Smooth muscle cell of the brain vasculature (primary cell): ENCODE measurements at regions not wholly inside any gene's neighbourhood (a gene's known extent, or its start where the extent isn't known, plus 50 kb on each side); places are given as distances from the start of the nearest gene placed in this dataset.
"Not testable (repeated sequence)": the region's sequence is repeated elsewhere in the genome, so short reads cannot be mapped to it uniquely, and the experiment has no call there.

ENCODE experiments used
- DNase-seq: peaks from one replicate; pipeline ENCODE4 v3.0.0-alpha.2; 2012; ENCODE audit warnings: low read depth, low spot score

DNA sequence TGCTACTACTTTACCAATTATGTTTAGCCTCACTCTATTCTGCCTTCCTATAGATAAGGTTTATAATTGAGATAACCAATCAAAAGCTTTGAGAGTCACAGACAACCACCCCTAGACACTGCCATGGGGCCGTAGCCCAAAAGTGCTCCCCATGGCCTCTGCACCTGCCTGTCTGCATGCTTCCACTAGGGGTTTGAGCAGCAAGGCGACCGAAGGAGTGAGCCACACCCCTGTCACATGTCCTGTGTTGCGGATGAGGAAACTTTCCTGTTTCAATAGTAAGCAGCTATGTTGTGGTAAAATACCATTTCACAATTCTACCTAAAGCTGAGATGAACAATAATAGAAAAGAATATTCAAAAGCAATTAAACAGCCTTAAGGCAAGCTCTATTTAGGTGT is 856.0 kb upstream of the FRG1 start:
- no peak for DNase-seq

DNA sequence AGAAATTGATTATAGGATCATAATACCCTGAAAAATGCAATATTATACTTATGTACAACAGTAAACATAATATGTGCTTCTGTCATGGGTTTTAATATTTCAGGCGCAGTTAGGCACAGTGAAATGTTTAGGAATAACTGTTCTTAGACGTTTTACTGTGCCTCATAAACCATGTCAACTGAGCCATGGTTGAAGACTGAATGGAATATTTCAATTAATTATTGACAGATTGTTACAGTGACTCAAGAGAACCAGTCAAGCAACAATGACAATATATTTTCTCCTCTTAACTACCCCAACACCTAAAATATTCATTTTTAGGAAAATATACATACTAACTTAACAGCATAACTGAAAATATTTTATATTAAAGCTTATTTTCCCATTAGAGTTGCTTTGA is 852.7 kb upstream of the FRG1 start:
- DNase-seq: no peak

DNA sequence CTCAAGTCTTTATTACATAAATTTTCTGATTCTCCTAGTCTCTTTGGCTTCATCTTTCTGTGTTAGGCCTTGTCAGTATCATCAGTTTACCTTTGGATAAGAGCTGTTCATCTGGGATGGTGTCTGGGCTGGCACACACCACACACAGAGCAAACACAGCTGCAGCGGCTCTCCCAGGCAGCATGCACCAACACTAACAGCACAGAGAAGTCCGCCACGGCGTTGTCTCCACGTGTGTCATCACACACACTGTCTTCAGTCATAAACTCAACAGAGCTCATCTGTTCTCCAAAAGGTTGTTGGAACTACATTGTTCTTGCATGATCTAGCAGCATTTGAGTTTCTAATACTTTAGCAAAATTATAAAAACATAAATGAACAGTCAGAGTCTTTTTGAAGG is 851.9 kb upstream of the FRG1 start:
- DNase-seq: no peak

GRCh38 chr4:189090174-189090814 is 850.4 kb upstream of the FRG1 start:
- DNase-seq: no peak

DNA sequence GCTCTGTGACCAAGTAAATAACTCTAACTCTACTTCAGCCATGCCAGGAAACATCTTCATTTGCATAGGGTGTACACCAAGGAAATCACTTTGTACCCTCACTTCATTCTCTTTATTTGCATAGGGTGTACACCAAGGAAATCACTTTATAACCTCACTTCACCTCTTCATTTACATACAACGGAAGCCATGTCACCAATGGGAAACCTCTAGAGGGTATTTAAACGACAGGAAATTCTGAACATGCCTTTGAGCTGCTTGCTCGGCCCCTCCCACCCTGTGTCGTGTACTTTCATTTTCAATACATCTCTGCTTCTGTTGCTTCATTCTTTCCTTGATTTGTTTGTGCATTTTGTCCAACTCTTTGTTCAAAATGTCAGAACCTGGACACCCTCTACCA is 848.1 kb upstream of the FRG1 start:
- no peak for DNase-seq

- DNase-seq: no peak
These were observed 844.6 kb upstream of the FRG1 start for GRCh38 chr4:189096108-189096507.

- DNase-seq: no peak
These were observed 844.0 kb upstream of the FRG1 start for GRCh38 chr4:189096717-189097116.

DNA sequence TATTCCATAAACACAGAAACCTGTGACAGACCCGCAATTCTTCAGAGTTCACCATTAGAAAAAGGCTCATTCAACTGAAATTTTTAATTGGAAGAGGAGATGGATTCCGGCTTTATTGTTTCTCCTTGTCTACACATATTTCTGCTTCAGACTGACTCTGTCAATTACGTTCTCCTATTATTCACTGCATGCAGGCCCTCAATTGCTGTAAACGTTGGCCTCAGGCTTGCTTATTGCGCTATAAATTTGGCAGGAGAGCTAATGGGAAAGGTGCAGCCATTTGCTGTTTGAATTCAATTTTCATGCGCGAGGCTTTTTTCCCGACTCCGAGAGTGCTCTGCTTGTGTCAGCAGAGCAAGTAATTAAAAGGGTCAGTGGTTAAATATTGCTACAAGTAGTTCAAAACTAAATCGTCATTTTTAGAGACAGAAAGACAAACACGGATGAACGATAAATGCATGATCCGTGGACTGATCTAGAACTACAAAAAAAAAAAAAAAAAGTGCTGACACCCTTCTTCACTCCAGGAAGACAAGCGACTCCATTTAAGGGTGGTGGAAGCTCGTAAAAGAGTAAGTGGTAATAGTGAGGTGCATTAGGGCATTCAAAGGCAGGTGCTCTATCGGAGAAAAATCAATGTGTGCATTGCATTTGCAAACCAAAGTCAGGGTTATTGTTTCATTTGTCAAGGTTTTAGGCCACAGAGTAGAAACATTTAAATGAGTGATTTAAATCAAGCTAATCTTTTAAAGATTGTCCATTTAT is 841.6 kb upstream of the FRG1 start:
- no peak for DNase-seq

DNA sequence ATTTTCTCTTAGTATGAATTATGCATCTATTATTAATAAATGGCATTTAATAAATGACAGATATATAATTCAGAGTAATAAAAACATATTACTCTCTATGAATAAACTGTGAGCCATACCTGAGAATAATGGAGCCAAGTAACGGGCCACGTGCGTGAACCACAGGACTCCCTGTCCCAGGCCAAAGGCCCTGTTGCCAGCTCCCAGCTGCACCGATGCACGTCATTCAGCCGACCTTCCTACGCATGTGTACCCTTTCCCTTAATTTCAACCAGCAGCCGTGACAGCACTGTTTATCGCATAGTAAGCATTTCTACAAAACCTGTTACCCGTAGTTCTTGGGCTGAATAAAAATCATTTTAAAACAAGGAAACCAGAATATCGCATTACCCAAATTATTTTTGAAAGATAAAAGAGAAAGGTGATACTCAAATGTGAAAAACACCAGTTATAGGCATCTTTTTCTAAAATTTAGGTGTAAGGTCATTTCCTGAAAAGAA is 827.2 kb upstream of the FRG1 start:
- DNase-seq: no peak

GRCh38 chr4:189117426-189117825 is 823.2 kb upstream of the FRG1 start:
- DNase-seq: no peak

DNA sequence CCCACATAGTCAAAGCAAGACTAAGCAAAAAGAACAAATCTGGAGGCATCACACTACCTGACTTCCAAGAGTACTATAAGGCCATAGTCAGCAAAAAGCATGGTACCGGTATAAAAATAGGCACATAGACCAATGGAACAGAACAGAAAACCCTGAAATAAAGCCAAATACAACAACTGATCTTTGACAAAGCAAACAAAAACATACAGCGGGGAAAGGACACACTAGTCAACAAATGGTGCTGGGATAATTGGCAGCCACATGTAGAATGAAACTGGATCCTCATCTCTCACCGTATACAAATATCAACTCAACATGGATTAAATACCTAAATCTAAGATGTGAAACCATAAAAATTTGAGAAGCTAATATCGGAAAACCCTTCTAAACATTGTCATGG is 819.3 kb upstream of the FRG1 start:
- DNase-seq: peak; percentile 4

- peak; percentile 36 for DNase-seq
These were observed 816.4 kb upstream of the FRG1 start for GRCh38 chr4:189124149-189124758.

GRCh38 chr4:189124791-189125190 is 815.9 kb upstream of the FRG1 start:
- no peak for DNase-seq

DNA sequence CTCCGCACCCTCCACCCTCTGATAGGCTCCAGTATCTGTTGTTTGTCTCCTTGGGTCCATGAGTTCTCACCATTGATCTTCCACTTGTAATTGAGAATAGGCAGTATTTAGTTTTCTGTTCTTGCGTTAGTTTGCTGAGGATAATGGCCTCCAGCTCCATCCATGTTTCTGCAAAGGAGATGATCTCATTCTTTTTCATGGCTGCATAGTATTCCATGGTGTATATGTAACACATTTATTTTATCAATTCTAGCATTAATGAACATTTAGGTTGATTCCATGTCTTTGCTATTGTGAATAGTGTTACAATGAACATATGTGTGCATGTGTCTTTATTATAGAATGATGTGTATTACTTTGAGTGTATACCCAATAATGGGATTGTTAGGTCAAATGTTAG is 814.6 kb upstream of the FRG1 start:
- no peak for DNase-seq

DNA sequence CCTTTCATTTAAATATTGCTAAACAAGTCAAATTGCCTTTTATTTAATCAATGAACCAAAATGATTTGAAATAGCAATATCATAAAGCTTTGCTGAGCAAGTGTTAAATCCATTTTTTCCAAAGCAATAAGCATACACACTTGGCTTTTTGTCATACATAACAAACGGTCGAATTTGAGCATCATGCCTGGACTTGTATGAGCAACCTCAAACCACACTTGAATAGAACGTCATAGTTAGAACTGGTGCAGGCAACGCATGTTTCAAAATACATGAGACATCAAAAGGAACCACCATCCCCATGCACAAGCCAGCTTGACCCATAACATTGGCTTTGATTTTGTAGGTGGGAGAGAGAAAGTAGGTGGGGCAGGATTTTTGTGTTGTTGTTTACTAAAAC is 812.3 kb upstream of the FRG1 start:
- no peak for DNase-seq

DNA sequence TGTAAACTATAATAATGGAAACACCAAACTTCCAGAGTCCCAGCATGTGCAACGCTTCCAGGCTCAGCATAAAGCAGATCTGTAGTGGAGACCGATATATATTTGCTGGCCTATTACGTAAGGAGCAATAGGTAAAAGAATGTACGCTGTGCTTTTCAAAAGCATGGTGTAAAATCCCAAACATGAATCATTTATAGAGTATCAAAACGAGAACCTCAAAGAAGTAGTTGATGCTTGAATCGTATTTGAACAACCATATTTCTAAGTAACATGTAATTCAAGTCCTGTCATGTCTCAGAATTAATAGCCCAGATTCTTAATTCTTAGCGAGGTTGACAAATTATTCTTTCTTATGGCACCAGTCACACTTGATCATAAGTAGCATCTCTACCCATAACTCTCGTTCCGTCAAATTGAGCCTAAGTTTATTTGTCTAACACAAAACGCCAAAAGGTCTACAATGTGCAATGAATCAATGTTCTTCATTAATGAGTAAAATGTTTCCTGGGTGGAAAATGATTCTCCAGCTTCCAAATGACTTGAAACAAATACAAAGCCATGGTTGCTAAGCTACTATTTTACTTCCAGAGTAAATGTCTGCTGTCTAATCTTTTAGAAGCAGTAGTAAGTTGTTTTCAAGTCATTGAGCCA is 811.5 kb upstream of the FRG1 start:
- no peak for DNase-seq

GRCh38 chr4:189131118-189131517 is 809.6 kb upstream of the FRG1 start:
- no peak for DNase-seq

- DNase-seq: no peak
These were observed 804.2 kb upstream of the FRG1 start for GRCh38 chr4:189136462-189136861.

- DNase-seq: no peak
These were observed 797.3 kb upstream of the FRG1 start for GRCh38 chr4:189143263-189143952.

- no peak for DNase-seq
These were observed 793.4 kb upstream of the FRG1 start for GRCh38 chr4:189147005-189147929.

DNA sequence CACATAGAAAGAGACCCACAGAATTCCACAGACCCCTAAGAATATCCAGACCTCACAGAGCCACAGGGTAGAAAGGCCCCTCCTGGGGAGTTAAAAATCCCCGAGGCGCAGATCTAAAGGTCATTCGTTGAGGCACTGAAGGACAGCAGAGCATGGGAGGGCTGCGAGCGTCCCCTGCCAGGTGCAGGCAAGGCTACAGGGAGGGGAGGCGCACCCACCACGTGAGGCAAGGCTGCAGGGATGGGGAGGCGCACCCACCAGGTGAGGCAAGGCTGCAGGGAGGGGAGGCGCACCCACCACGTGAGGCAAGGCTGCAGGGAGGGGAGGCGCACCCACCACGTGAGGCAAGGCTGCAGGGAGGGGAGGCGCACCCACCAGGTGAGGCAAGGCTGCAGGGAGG is 785.6 kb upstream of the FRG1 start:
- DNase-seq: not testable (repeated sequence)
